HEK293 (cell line): ENCODE measurements at regions not wholly inside any gene's neighbourhood (a gene's known extent, or its start where the extent isn't known, plus 50 kb on each side); places are given as distances from the start of the nearest gene placed in this dataset.
"Not testable (repeated sequence)": the region's sequence is repeated elsewhere in the genome, so short reads cannot be mapped to it uniquely, and the experiment has no call there.

ENCODE experiments used
- CTCF ChIA-PET: fragments of 350-600 bp; formaldehyde crosslinking; extraction: SDS; loops from one replicate; lab custom pipeline; 2021; ENCODE audit warnings: antibody characterized with exemption; lab: Yijun Ruan, JAX
- POLR2A ChIA-PET: fragments of 300-600 bp; formaldehyde crosslinking; extraction: SDS; loops from one replicate; lab custom pipeline; 2020; ENCODE audit warnings: antibody characterized with exemption, inconsistent platforms; lab: Yijun Ruan, JAX
- H3K27ac ChIP-seq: fragments of 200-500 bp; sonication (Bioruptor generic); 2 replicates; pipeline ENCODE4 v1.5.1; 2014; ENCODE audit warnings: low read depth, low read length, control low read depth, inconsistent platforms; ENCODE audit errors: extremely low read depth
- H3K36me3 ChIP-seq, 2 experiments: fragments of 200-500 bp in 1 of 2; sonication (Bioruptor generic) in 1 of 2; 1 replicate in 1 of 2; 2 replicates in 1 of 2; pipeline ENCODE4 v1.5.1; 2014 to 2017; ENCODE audit warnings: inconsistent platforms in 2 of 2, low read length in 2 of 2; ENCODE audit not compliant: control insufficient read depth in 2 of 2, insufficient read depth in 1 of 2
- H3K4me1 ChIP-seq: fragments of 200-500 bp; sonication (Bioruptor generic); 2 replicates; pipeline ENCODE4 v1.5.1; 2014; ENCODE audit warnings: mild to moderate bottlenecking, low read length, inconsistent platforms; ENCODE audit not compliant: control insufficient read depth, insufficient read depth
- H3K4me3 ChIP-seq: 2 replicates; pipeline ENCODE4 v1.5.1; 2011; ENCODE audit warnings: low read depth, mild to moderate bottlenecking, control low read depth, low read length, moderate library complexity
- H3K9me3 ChIP-seq: fragments of 200-500 bp; sonication (Bioruptor generic); 2 replicates; pipeline ENCODE4 v1.5.1; 2014; ENCODE audit warnings: low read depth, low read length, inconsistent platforms; ENCODE audit not compliant: control insufficient read depth, insufficient read depth
- HOXA7 ChIP-seq: sonication (generic); formaldehyde crosslinking; IDR thresholded peaks from 2 replicates; pipeline ENCODE4 v1.8.1; 2022; ENCODE audit warnings: missing genetic modification reagents, borderline replicate concordance
- IKZF3 ChIP-seq: fragments of 450-650 bp; IDR thresholded peaks from 2 replicates; pipeline ENCODE4 v1.5.0; 2018; ENCODE audit warnings: missing biosample characterization, mild to moderate bottlenecking, missing genetic modification characterization, moderate library complexity
- KLF16 ChIP-seq: fragments of 450-650 bp; formaldehyde crosslinking; IDR thresholded peaks from 2 replicates; pipeline ENCODE4 v1.5.1; 2017; ENCODE audit warnings: missing biosample characterization, missing genetic modification characterization
- KLF7 ChIP-seq: fragments of 450-650 bp; formaldehyde crosslinking; IDR thresholded peaks from 2 replicates; pipeline ENCODE4 v1.5.1; 2016; ENCODE audit warnings: missing biosample characterization, missing genetic modification characterization, borderline replicate concordance
- OSR2 ChIP-seq: fragments of 450-650 bp; formaldehyde crosslinking; IDR thresholded peaks from 2 replicates; pipeline ENCODE4 v1.5.1; 2016; ENCODE audit warnings: missing biosample characterization, missing genetic modification characterization
- SETDB1 ChIP-seq: IDR thresholded peaks from one replicate; pipeline ENCODE4 v1.6.1; 2017; ENCODE audit warnings: mild to moderate bottlenecking, low read length, moderate library complexity, mixed read lengths; ENCODE audit not compliant: insufficient read length
- TCF7L2 ChIP-seq: IDR thresholded peaks from 2 replicates; pipeline ENCODE4 v1.6.1; 2011; ENCODE audit warnings: low read depth, mild to moderate bottlenecking, inconsistent platforms, low read length, moderate library complexity, borderline replicate concordance
- YY2 ChIP-seq: fragments of 450-650 bp; formaldehyde crosslinking; IDR thresholded peaks from 2 replicates; pipeline ENCODE4 v1.5.1; 2016; ENCODE audit warnings: missing biosample characterization, missing genetic modification characterization
- ZNF140 ChIP-seq: fragments of 450-650 bp; formaldehyde crosslinking; IDR thresholded peaks from 2 replicates; pipeline ENCODE4 v1.5.1; 2016; ENCODE audit warnings: missing biosample characterization, missing genetic modification characterization
- ZNF449 ChIP-seq: fragments of 450-650 bp; formaldehyde crosslinking; IDR thresholded peaks from 2 replicates; pipeline ENCODE4 v1.5.1; 2017; ENCODE audit warnings: missing biosample characterization, mild to moderate bottlenecking, missing genetic modification characterization, moderate library complexity
- ZNF501 ChIP-seq: fragments of 450-650 bp; formaldehyde crosslinking; IDR thresholded peaks from 2 replicates; pipeline ENCODE4 v1.5.1; 2016; ENCODE audit warnings: missing biosample characterization, missing genetic modification characterization
- ZNF555 ChIP-seq: fragments of 450-650 bp; formaldehyde crosslinking; conservative IDR thresholded peaks from 2 replicates; pipeline ENCODE4 v1.5.1; 2017; ENCODE audit warnings: missing biosample characterization, mild to moderate bottlenecking, missing genetic modification characterization, inconsistent platforms
- ZNF560 ChIP-seq: fragments of 450-650 bp; formaldehyde crosslinking; IDR thresholded peaks from 2 replicates; pipeline ENCODE4 v1.5.1; 2017; ENCODE audit warnings: missing biosample characterization, missing genetic modification characterization, borderline replicate concordance
- ZNF561 ChIP-seq: fragments of 450-650 bp; IDR thresholded peaks from 2 replicates; pipeline ENCODE4 v1.5.1; 2018; ENCODE audit warnings: missing biosample characterization, missing genetic modification characterization, borderline replicate concordance
- ZNF623 ChIP-seq: fragments of 450-650 bp; formaldehyde crosslinking; IDR thresholded peaks from 2 replicates; pipeline ENCODE4 v1.5.1; 2016; ENCODE audit warnings: missing biosample characterization, missing genetic modification characterization
- ZNF701 ChIP-seq: fragments of 450-650 bp; formaldehyde crosslinking; IDR thresholded peaks from 2 replicates; pipeline ENCODE4 v1.5.1; 2016; ENCODE audit warnings: missing biosample characterization, missing genetic modification characterization
- ZNF776 ChIP-seq: fragments of 450-650 bp; formaldehyde crosslinking; IDR thresholded peaks from 2 replicates; pipeline ENCODE4 v1.5.0; 2017; ENCODE audit warnings: missing biosample characterization, missing genetic modification characterization, borderline replicate concordance
- TF ChIP-seq, protein P1 (sequence below): fragments of 450-650 bp; formaldehyde crosslinking; IDR thresholded peaks from 2 replicates; pipeline ENCODE4 v1.5.1; 2016; ENCODE audit warnings: missing biosample characterization, missing genetic modification characterization
- TF ChIP-seq, protein P2 (sequence below): sonication (generic); formaldehyde crosslinking; IDR thresholded peaks from 2 replicates; pipeline ENCODE4 v1.8.1; 2022; ENCODE audit warnings: mild to moderate bottlenecking, moderate library complexity, missing genetic modification reagents

DNA sequence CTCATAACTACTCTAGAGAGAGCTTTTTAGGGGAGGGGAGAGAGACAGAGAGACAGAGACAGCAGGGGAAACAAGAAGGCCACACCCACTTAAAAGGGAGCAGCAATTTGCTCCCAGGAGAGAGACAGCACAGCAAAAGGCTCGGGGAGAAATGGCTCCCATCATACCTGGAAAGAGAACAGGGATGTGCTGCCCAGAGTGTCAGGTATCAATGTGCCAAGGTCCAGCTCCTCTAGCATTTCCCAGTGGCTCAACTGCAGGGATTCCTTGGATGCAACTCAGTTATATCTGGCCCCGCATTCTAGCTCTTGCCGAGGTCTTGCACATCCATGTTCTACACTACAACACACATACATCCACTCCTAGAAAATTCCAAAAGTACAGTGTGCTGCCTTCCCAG, 304.0 kb upstream of the CDYL start:
- H3K27ac ChIP-seq, result no peak overlapping the region
- TF ChIP-seq KLF16 (tag by site-specific recombination), result no peak
- TF ChIP-seq, protein P1, sequence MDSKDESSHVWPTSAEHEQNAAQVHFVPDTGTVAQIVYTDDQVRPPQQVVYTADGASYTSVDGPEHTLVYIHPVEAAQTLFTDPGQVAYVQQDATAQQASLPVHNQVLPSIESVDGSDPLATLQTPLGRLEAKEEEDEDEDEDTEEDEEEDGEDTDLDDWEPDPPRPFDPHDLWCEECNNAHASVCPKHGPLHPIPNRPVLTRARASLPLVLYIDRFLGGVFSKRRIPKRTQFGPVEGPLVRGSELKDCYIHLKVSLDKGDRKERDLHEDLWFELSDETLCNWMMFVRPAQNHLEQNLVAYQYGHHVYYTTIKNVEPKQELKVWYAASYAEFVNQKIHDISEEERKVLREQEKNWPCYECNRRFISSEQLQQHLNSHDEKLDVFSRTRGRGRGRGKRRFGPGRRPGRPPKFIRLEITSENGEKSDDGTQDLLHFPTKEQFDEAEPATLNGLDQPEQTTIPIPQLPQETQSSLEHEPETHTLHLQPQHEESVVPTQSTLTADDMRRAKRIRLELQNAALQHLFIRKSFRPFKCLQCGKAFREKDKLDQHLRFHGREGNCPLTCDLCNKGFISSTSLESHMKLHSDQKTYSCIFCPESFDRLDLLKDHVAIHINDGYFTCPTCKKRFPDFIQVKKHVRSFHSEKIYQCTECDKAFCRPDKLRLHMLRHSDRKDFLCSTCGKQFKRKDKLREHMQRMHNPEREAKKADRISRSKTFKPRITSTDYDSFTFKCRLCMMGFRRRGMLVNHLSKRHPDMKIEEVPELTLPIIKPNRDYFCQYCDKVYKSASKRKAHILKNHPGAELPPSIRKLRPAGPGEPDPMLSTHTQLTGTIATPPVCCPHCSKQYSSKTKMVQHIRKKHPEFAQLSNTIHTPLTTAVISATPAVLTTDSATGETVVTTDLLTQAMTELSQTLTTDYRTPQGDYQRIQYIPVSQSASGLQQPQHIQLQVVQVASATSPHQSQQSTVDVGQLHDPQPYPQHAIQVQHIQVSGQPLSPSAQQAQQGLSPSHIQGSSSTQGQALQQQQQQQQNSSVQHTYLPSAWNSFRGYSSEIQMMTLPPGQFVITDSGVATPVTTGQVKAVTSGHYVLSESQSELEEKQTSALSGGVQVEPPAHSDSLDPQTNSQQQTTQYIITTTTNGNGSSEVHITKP (tag by site-specific recombination), result no peak
- no peak for TF ChIP-seq ZNF140 (tag by site-specific recombination)
- no peak for TF ChIP-seq TCF7L2
- no peak for TF ChIP-seq ZNF701
- no peak for TF ChIP-seq ZNF560 (tag by site-specific recombination)
- TF ChIP-seq OSR2 (tag by site-specific recombination), result no peak
- no peak for TF ChIP-seq IKZF3
- TF ChIP-seq ZNF501, result no peak
- no peak for TF ChIP-seq ZNF776 (tag by site-specific recombination)
- no peak for TF ChIP-seq ZNF623 (tag by site-specific recombination)
- TF ChIP-seq YY2 (tag by site-specific recombination), result no peak
- TF ChIP-seq ZNF555 (tag by site-specific recombination), result no peak
- no peak for TF ChIP-seq HOXA7 (CRISPR knock-in tag)
- TF ChIP-seq, protein P2, sequence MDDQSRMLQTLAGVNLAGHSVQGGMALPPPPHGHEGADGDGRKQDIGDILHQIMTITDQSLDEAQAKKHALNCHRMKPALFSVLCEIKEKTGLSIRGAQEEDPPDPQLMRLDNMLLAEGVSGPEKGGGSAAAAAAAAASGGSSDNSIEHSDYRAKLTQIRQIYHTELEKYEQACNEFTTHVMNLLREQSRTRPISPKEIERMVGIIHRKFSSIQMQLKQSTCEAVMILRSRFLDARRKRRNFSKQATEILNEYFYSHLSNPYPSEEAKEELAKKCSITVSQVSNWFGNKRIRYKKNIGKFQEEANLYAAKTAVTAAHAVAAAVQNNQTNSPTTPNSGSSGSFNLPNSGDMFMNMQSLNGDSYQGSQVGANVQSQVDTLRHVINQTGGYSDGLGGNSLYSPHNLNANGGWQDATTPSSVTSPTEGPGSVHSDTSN (CRISPR knock-in tag), result no peak
- no peak for TF ChIP-seq KLF7 (tag by site-specific recombination)
- TF ChIP-seq ZNF449, result no peak
- H3K4me1 ChIP-seq, result no peaks in the 10 kb centered on the region
- CTCF ChIA-PET, result interaction anchor here (0.8 kb wide), 1 partner anchor 248 kb away, joined by 3 read pairs; no protein-coding TSS in a partner anchor
- no peaks in the 10 kb centered on the region for H3K36me3 ChIP-seq
- no peaks in the 10 kb centered on the region for H3K9me3 ChIP-seq
- POLR2A ChIA-PET, result no interaction called here
- H3K4me3 ChIP-seq, result no peak overlapping the region

- H3K36me3 ChIP-seq, H3K9me3 ChIP-seq, CTCF ChIA-PET, H3K4me1 ChIP-seq, POLR2A ChIA-PET, H3K4me3 ChIP-seq, H3K27ac ChIP-seq: not testable (repeated sequence)
- TF ChIP-seq ZNF561 (0 out of 2 replicates have a peak, but pooled peaks have one; percentile 29), SETDB1 (peak; percentile 70)
These were observed 304.7 kb upstream of the CDYL start for GRCh38 chr6:4471515-4471914.
